B cell (primary cell): ENCODE measurements at regions not wholly inside any gene's neighbourhood (a gene's known extent, or its start where the extent isn't known, plus 50 kb on each side); places are given as distances from the start of the nearest gene placed in this dataset.

Experiments used
- ATAC-seq: fragments of 200-7000 bp; cut with Tn5 transposase; one replicate; pipeline ENCODE4 v1.10.0; 2021; ENCODE audit warnings: low read depth, mild to moderate bottlenecking, moderate number of reproducible peaks, moderate library complexity
- CTCF ChIA-PET: fragments of 350-600 bp; sonication (Branson Sonifier 250); formaldehyde crosslinking; loops from one replicate; lab custom pipeline; 2021; ENCODE audit warnings: antibody characterized with exemption, inconsistent platforms; lab: Charles Lee
- POLR2A ChIA-PET: fragments of 350-600 bp; sonication (Branson Sonifier 250); formaldehyde crosslinking; loops from one replicate; lab custom pipeline; 2021; ENCODE audit warnings: antibody characterized with exemption; lab: Charles Lee
- DNase-seq: peaks from one replicate; pipeline ENCODE4 v3.0.0; 2013
- H2AFZ ChIP-seq: 2 replicates; pipeline ENCODE4 v1.6.1; 2012; ENCODE audit warnings: mild to moderate bottlenecking, low read depth, low read length; ENCODE audit not compliant: insufficient read depth, poor library complexity, severe bottlenecking
- H3K27ac ChIP-seq, 2 donors: 1 replicate in 1 of 2; 2 replicates in 1 of 2; pipeline ENCODE4 v1.5.1; 2012 to 2013; ENCODE audit warnings: low read length in 2 of 2, mild to moderate bottlenecking in 2 of 2, moderate library complexity in 1 of 2
- H3K27me3 ChIP-seq, 4 experiments: fragments of 200-600 bp in 1 of 4; sonication (generic) in 1 of 4; replicated peaks in 1 of 4; 1 replicate in 2 of 4; 2 replicates in 2 of 4; pipeline versions ENCODE4 v1.6.1 to v1.7.0; 2013 to 2016; ENCODE audit warnings: low read length in 3 of 4, mild to moderate bottlenecking in 2 of 4, mixed read lengths in 1 of 4, moderate library complexity in 1 of 4; ENCODE audit not compliant: insufficient read depth in 4 of 4, control insufficient read depth in 3 of 4; ENCODE audit errors: control extremely low read depth in 1 of 4
- H3K36me3 ChIP-seq, 2 experiments: replicated peaks in 1 of 2; 1 replicate in 1 of 2; 2 replicates in 1 of 2; pipeline versions ENCODE4 v1.6.1 to v1.7.1; 2013; ENCODE audit warnings: low read length in 1 of 2; ENCODE audit not compliant: insufficient read depth in 2 of 2, control insufficient read depth in 1 of 2; ENCODE audit errors: control extremely low read depth in 1 of 2, extremely low read depth in 1 of 2
- H3K4me1 ChIP-seq, 2 donors: fragments of 200-600 bp in 1 of 2; sonication (generic) in 1 of 2; 1 replicate in 1 of 2; 2 replicates in 1 of 2; pipeline versions ENCODE4 v1.5.1 to v1.6.1; 2013 to 2017; ENCODE audit warnings: low read length in 2 of 2; ENCODE audit not compliant: control insufficient read depth in 2 of 2, insufficient read depth in 2 of 2
- H3K4me2 ChIP-seq: replicated peaks from 2 replicates; pipeline ENCODE3; 2012; ENCODE audit warnings: mild to moderate bottlenecking, low read depth, low read length; ENCODE audit not compliant: poor library complexity, severe bottlenecking
- H3K4me3 ChIP-seq, 5 experiments: fragments of 200-600 bp in 1 of 5; sonication (generic) in 1 of 5; 1 replicate in 3 of 5; 2 replicates in 2 of 5; pipeline versions ENCODE4 v1.5.1 to v1.7.0; 2011 to 2016; ENCODE audit warnings: low read length in 4 of 5, mild to moderate bottlenecking in 4 of 5, low read depth in 2 of 5, control low read depth in 1 of 5, moderate library complexity in 1 of 5; ENCODE audit not compliant: insufficient read depth in 1 of 5; ENCODE audit errors: control extremely low read depth in 1 of 5, extremely low read depth in 1 of 5
- H3K79me2 ChIP-seq: fragments of 200-600 bp; sonication (generic); one replicate; pipeline ENCODE4 v1.6.0; 2016; ENCODE audit warnings: low read length; ENCODE audit not compliant: control insufficient read depth, insufficient read depth
- H3K9ac ChIP-seq: fragments of 200-600 bp; sonication (generic); 2 replicates; pipeline ENCODE4 v1.6.1; 2017; ENCODE audit warnings: mild to moderate bottlenecking, low read length, moderate library complexity
- H3K9me3 ChIP-seq, 3 donors: one replicate each; pipeline versions ENCODE4 v1.6.1 to v1.7.1; 2013; ENCODE audit warnings: low read length in 2 of 3; ENCODE audit not compliant: control insufficient read depth in 2 of 3, insufficient read depth in 1 of 3; ENCODE audit errors: control extremely low read depth in 1 of 3
- H4K20me1 ChIP-seq: 2 replicates; pipeline ENCODE4 v1.6.0; 2012; ENCODE audit warnings: mild to moderate bottlenecking, low read length; ENCODE audit not compliant: insufficient read depth, control insufficient read depth, poor library complexity, severe bottlenecking
- H3K27ac Mint-ChIP-seq: one replicate; pipeline ENCODE4 v1.8.0; 2021; ENCODE audit warnings: mixed read lengths
- H3K27me3 Mint-ChIP-seq: one replicate; pipeline ENCODE4 v1.8.0; 2021; ENCODE audit warnings: mixed read lengths
- H3K4me1 Mint-ChIP-seq: one replicate; pipeline ENCODE4 v1.8.0; 2021; ENCODE audit warnings: mixed read lengths
- H3K4me3 Mint-ChIP-seq: one replicate; pipeline ENCODE4 v1.8.0; 2021; ENCODE audit warnings: mixed read lengths
- H3K9me3 Mint-ChIP-seq: one replicate; pipeline ENCODE4 v1.8.0; 2022; ENCODE audit warnings: mixed read lengths; ENCODE audit not compliant: insufficient read depth
- CTCF ChIP-seq: fragments of 200-600 bp; IDR thresholded peaks from one replicate; pipeline ENCODE4 v1.8.0; 2022; ENCODE audit warnings: antibody characterized with exemption, mild to moderate bottlenecking
- EZH2 ChIP-seq: IDR thresholded peaks from 2 replicates; pipeline ENCODE4 v1.6.1; 2012; ENCODE audit warnings: borderline replicate concordance, low read depth, mild to moderate bottlenecking, moderate library complexity, low read length; ENCODE audit not compliant: insufficient read depth, poor library complexity, severe bottlenecking
- WGBS: methylation state at CpG from one replicate; pipeline ENCODE4 v1.1.5; 2013; ENCODE audit warnings: missing lambda C conversion rate; ENCODE audit not compliant: insufficient coverage; 5-methylcytosine and 5-hydroxymethylcytosine counted together
- intact Hi-C: fragments of 100-400 bp; cut with micrococcal nuclease; formaldehyde crosslinking; loops from one replicate; pipeline ENCODE4 v1.10.0; 2022

GRCh38 chr1:188846468-188846867 is 1631.2 kb downstream of the BRINP3 start:
- Histone ChIP-seq H3K9me3 (peaks cover 0 to 7% (median 0%) of the 10 kb centered on the region in 3 donors), H3K4me1 (no peaks in the 10 kb centered on the region), H3K4me2 (no peak overlapping the region), H4K20me1 (no peaks in the 10 kb centered on the region), H3K79me2 (no peaks in the 10 kb centered on the region), H3K9ac (no peak overlapping the region), H3K27me3 (no peaks in the 10 kb centered on the region), H2AFZ (no peak overlapping the region), H3K27ac (no peak overlapping the region), H3K4me3 (no peak overlapping the region), H3K36me3 (no peaks in the 10 kb centered on the region)
- intact Hi-C loops: no loop called here
- no peak overlapping the region for H3K27ac Mint-ChIP-seq
- 91% methylated on average over 6 of the region's 6 CpGs for WGBS
- H3K9me3 Mint-ChIP-seq: no peaks in the 10 kb centered on the region
- CTCF ChIA-PET: no interaction called here
- H3K27me3 Mint-ChIP-seq: no peaks in the 10 kb centered on the region
- ATAC-seq (no peak), DNase-seq (no peak)
- H3K4me1 Mint-ChIP-seq: no peaks in the 10 kb centered on the region
- TF ChIP-seq CTCF (no peak), EZH2 (no peak)
- POLR2A ChIA-PET: no interaction called here
- no peak overlapping the region for H3K4me3 Mint-ChIP-seq

- Histone ChIP-seq H3K79me2 (no peaks in the 10 kb centered on the region), H3K9me3 (peaks cover 0 to 12% (median 0%) of the 10 kb centered on the region in 3 donors), H4K20me1 (no peaks in the 10 kb centered on the region), H3K27ac (no peak overlapping the region), H3K27me3 (no peaks in the 10 kb centered on the region), H3K36me3 (no peaks in the 10 kb centered on the region), H2AFZ (no peak overlapping the region), H3K9ac (no peak overlapping the region), H3K4me3 (no peak overlapping the region), H3K4me2 (no peak overlapping the region), H3K4me1 (no peaks in the 10 kb centered on the region)
- no peak overlapping the region for H3K27ac Mint-ChIP-seq
- peaks cover 2% of the 10 kb centered on the region for H3K9me3 Mint-ChIP-seq
- H3K4me3 Mint-ChIP-seq: no peak overlapping the region
- ChIA-PET POLR2A (no interaction called here), CTCF (no interaction called here)
- WGBS: 95% methylated on average over 30 of the region's 31 CpGs
- intact Hi-C loops: no loop called here
- TF ChIP-seq CTCF: no peak
- TF ChIP-seq EZH2: no peak
- no peak for DNase-seq
- no peaks in the 10 kb centered on the region for H3K4me1 Mint-ChIP-seq
- no peak for ATAC-seq
- no peaks in the 10 kb centered on the region for H3K27me3 Mint-ChIP-seq
Measured at GRCh38 chr1:188857526-188858087, 1620.1 kb downstream of the BRINP3 start.
